NCI-H524 (cell line): ENCODE measurements at regions not wholly inside any gene's neighbourhood (a gene's known extent, or its start where the extent isn't known, plus 50 kb on each side); places are given as distances from the start of the nearest gene placed in this dataset.

Experiments used
- DNase-seq, 2 experiments: peaks; one replicate each; lab custom pipeline; 2025; lab: John Stamatoyannopoulos, UW

DNA sequence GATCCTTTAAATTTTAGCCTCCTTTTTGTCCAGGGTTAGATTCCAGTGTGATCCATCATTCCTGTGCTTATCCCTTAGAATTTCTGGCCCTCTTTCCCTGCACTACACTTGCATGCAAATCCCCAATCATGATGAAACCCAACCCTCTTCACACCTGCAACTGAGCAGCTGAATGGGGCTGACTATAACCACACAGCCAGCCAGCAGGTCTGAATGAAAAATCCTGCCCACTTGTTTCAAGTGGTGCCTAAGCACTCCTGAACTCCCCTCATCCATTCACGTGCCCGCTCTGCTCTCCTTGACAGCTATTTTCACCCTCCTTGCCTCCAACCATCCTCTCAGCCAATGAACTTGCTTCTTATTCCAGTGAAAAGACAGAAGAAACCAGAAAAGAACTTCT, 80.5 kb upstream of the AFF3 start:
- peak; percentile 9 to 77 for DNase-seq

DNA sequence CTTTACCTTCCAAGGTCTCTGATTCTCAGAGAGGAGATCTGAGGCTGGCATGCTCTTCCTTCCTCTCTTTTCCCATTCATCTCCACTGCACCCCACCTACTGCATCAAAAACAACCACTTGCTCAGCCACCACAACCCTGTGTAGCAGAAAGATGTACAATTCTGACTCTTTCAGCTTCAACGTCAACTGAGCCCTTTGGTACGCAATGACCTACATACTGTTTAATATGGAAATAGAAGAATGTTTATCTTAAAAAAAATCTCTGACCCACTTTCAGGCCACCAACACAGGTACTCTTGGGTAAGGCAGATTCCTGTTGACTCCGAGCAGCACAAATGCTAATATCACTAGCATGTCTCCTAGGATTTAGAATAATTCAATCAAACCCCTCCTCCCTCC, 76.2 kb upstream of the AFF3 start:
- no peak for DNase-seq

DNA sequence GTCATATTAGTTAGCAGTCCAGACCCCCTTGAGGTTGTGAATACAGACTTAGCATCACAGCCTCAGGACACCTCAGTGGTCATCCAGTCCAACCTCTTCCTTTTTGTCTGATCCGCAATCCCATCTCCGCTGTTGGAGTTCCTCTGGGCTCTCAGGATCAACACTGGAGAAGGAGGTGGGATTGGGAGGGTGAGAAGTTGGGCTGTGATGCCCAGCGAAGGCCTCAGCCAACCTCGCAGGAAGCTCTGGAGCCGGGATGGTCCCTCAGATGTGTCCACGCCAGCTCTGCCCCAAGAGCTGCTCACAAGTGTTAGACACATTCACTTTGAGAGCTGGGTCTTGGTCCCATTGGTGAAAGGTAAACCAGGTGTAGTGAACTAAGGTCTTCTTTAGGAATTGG, 74.9 kb upstream of the AFF3 start:
- DNase-seq, result no peak

DNA sequence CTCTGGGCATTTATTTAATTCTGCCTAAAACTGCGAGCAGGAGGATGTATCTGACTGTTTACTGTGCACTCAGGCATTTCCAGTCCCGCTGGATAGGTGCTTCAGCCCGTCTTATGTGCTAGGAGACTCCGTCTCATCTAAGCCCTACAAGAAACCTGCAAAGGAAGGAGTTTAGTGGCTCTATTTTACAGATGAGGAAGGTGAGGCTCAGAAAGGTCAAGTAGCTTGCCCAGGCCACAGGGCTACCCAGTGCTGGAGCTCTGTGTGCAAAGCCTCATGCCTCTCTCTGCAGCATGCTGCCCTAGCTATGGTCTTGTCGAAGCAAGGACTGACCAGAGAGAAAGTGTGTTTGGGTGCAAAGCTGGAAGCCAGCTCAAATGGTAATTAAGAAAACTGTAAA, 73.6 kb upstream of the AFF3 start:
- no peak for DNase-seq

DNA sequence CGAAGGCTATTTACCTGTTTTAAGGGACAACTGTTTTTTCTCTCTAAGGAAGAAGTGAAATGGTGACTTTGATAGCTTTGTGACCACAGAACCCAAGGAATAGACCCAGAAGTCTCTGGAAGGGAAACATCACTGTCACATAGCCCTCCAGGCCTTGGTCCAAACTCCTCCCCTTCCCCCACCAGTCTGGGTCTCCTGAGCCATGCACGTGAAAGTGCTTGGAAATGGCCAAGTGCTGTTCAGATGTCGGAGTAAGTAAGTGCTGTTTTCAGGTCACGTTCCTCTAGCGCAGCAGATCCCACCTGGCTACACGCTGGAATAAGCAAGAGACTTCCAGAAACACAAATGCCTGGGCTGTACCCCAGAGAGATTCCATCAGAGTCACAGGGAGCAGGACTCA, 73.0 kb upstream of the AFF3 start:
- DNase-seq, result no peak

DNA sequence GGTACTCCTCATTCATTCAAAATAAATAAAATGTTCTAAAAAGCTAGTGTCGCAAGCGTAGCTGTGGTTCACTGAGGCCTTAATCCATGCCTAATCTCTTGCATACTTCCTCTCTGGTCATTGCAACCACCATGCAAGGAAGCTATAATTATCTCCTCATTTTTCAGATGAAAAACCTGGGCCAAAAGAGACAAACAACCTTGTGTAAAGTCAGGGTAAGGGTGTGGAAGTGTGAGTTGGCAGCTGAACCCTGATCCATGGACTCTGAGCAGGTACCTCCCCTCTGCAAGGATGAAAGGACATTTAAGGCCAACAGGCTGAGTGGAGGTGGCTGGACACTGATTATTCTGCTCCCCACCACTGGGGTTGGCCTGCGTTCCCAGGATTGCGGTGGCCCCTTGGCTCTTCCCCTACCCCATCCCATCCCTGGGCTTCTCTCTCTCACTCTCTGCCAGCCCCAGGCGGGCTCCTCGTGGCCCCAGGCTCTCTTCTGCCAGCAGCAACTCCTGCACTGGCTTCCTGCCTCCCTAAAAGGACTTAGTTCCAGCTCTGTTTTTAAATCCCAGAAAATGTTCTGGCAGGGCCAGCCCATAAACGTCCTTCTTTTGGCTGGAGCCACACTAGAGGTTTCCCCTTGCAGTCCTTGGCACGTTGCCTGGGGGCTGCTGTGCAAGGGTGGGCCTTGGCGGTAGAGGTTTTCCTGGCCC, 72.0 kb upstream of the AFF3 start:
- DNase-seq, result no peak

DNA sequence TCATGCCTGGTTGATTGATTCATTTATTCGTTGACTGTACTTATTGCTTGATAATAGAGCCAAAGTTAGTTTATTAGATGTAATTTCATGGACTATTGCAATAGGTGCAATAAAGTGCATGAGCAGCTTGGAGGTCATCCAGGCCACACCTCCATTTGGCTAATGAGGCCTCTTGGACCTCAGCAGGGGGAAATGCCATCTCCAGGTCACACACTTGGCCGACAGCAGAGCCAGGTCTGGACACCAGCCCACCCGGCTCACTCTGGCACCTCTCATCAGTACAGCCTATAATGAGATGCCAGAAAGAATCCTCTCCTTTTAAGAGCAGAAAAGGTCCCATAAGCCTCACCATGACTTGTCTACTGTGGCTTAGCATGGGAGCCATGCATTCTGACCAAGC, 71.2 kb upstream of the AFF3 start:
- no peak for DNase-seq

DNA sequence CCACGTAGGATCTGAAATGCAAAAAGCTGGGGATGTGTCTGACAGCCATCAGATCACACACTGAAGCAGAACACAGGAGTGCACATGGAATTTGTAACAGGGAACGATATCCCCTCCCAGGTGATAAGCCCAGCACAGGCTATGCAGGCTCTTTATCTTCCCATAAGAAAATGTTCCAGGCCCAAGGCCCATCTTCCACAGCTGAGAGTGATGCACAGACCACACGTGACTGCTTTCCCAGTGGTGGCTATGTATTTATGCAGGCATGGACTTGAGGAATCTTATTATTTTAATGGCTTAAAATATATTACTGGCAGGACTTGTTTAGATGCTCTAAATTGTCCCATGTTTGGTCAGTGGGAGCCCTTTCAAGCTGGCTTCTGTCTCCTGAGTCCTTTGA, 70.5 kb upstream of the AFF3 start:
- DNase-seq, result no peak

DNA sequence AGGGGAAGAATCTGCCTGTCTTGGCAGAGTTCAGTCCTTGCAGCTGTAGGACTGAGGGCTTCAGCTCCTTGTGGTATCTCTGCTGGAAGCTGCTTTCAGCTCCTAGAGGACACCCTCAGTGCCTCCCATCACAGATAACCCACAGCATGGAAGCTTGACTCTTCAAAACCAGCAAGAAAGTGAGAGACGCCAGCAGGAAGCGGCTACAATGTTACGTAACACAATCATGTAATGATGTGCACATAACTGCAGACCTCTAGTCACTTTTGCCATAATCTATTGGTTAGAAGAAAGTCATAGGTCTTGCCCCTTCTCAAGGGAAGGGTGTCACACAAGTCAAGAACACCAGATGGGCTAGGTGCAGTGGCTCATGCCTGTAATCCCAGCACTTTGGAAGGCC, 69.1 kb upstream of the AFF3 start:
- DNase-seq, result no peak

DNA sequence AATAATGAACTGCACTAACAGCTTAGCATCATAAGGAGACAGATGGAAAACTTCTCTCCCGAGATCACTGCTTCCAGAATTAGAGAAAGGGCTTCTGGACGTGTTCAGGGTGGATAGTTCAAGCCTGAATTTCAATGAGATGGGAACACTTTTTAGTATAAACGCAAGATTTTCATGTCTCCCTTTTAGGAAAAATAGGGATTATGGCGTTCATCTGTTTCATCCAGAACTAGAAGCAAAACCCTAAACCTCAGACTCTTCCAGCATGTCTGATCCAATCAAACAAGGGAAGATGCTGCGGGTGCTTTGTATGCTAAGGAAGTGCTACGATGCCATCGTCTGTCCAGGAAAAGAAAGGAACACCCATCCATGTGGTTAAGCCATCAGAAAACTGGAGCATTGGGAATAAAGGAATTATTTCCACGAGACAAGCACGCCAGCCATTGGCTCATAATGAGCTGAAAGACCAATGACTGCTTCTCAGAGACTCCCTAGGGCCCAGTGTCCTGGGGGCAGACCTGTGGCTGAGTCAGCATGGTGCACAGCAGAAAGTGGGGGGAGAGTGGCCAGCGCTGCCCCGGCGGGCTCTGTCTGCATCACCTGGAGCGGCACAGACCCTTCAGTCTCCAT, 65.9 kb upstream of the AFF3 start:
- DNase-seq, result peak; percentile 57 to 71

DNA sequence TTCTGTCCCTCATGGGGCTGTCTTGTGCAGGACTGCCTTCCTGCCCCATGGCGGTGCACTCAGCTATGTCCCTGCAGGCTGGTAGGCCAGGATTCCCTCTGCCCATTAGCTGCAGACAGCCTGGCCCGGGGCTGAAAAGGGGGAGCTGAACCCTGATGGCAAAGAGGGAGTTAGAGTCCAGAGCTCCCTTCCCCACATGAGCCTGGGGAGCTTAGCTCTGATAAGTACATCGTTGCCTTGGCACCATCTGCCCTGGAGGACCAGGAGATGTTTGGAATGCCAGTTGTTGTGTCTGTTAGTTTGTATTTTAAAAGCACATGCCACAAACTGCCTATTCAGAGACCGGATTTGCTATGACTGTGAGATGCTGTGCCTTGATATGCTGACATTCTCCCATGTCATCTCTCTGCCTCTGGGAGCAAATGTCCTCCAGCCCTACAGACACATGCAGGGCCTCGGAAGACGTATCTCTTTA, 65.1 kb upstream of the AFF3 start:
- peak; percentile 82 for DNase-seq

DNA sequence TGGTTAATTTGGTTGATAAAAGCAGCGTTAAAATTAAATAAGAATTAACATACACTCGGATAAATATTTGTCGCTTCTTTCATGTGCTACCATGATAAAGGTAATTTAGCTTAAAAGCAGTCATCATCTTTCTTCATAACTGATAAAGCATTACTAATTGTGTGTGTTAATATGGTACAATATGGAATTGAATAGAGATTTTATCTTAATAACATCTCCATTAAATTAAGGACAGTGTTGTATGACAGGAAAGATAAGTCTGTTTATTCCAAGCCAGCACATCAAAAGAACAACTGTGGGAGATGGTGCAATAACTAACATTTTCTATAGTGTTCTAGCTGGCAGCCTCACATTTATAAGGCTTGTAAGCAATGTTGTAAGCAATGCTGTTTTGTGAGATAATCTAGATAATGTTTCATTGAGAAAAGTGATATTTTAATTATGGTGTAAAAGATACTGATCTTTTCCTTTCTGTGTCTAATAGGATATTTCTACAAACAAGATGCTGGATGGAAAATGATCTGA, 64.4 kb upstream of the AFF3 start:
- DNase-seq, result no peak

DNA sequence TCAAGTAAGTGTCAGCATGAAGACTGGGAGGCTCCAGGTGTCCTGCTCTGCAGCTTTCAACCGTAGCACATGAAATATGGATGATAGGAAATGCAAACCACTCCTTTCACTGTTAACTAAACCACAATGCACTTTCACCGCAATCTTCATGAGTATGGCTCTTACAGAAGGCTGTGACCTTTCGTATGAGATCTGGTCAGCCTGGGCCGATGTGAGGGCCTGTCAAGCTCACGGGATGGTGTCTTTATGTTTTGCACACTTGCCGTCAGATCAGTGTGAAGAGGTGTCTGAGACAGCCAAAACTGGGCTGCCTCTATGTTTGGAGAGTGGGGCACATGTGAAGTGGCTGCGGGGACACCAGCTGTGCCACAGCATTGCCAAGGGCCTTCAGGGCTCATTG, 62.8 kb upstream of the AFF3 start:
- no peak for DNase-seq

DNA sequence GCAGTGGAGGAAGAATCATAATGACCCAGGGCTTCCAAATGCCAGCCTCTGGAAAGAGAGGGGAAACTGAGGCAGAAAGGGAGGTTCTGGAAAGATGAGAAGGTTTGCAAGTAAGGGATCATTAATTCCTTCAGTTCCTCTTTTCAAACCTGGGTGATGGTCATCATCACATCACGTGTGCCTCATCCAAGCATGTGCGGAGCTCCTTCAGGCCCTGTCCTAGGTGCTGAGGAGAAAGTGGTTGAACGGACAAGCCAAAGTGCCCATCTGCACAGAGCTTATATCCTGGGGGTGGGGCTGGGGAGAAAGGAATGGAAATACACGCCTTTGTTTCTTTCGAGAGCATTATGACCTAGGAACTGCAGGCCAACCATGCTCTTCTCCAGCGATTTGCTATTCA, 60.2 kb upstream of the AFF3 start:
- no peak for DNase-seq

DNA sequence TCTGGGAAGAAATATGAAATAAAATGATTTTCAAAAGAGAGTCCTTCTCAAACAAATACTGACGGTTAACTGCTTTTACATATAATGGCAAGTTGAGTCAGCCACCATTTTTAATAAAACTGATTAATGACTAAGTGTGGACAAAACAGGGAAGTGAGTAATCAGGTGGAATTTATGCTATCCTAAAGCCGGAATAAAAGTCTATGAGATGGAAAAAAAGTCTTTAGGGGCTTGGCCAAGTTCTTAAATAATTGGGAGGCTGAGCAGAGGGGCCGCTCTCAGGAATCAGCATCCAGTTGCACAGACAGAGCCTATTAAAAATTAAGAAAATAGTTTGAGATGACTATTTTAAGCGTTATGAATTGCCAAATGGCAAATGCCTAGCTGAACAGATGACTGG, 58.6 kb upstream of the AFF3 start:
- no peak for DNase-seq

DNA sequence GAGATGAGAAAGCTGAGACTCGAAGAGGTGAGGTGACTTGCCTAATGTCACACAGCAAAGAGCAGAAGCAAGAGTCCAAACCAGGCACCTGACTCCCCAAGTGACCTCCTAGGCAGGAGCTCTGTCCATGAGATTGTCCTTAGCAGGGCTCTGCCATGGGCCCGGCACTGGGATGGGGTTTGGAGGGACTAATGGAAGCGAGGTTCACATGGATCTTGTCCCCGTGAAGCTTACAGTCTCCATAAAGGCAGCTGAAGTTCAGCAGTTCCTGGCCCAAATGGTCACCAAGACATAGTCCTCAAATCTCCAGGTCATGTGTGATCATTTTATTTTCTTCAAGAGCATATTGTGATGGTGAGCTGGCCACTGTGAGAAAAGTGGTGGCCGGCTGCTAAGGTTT, 57.0 kb upstream of the AFF3 start:
- no peak for DNase-seq

DNA sequence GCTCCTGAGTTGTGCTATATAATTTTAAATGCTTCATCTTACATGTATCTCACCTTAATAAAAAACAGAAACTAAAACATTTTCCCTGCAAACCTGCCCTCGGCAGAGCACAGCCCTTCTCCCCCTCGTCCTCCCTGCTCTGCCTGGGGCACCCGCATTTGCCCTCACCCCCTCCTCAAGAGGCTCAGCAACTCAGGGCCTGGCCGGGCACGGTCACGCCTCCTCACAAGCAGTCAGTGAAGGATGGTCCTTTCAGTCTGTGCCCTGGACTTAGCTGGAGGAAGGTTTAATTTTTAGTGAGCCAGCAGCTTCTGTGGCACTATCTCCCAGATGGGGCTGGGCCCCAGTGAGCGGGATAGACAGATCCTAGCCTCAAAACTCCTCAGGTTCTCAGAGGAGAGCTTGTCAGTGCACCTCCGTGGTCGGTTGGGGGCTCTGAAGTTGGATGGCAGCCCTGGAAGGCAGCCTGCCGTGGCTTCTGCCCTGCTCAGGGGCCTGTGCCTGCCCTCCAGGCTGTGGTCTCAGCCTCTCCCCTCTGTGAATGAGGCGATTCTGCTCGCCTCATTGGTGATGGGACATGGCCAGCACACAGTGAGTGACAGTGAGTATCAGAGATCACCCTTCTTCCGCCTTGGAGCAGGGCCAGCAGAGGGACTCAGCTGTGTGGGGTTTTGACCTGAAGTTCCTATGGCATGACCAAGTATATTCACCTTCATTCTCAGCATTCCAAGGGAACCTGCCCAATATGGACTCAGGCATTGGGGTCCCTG, 56.3 kb upstream of the AFF3 start:
- no peak for DNase-seq

DNA sequence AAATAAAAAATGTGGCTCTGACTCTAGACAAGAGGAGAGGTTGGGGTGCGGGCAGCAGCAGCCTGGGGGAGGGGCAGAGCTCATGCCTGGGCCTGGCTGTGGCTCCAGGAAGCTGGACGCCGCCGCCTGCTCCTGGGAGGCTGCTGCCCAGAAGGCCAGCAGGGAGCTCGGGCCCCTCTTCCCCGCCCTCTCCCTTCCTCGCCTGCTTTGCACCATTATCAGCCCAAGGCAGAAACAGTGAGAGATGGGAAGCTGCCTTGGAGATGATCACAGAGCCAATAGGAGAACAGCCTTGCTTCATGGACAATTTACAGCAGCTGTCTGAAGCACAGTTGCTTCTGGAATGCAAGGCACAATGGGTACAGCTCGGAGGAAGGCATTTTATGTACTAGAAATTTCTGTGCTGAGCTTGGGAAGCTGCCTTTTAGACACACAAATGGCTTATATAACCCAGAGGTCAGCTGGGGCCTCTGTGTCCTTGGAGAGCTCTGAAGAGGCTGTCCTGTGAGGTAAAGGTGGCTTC, 55.3 kb upstream of the AFF3 start:
- no peak for DNase-seq

DNA sequence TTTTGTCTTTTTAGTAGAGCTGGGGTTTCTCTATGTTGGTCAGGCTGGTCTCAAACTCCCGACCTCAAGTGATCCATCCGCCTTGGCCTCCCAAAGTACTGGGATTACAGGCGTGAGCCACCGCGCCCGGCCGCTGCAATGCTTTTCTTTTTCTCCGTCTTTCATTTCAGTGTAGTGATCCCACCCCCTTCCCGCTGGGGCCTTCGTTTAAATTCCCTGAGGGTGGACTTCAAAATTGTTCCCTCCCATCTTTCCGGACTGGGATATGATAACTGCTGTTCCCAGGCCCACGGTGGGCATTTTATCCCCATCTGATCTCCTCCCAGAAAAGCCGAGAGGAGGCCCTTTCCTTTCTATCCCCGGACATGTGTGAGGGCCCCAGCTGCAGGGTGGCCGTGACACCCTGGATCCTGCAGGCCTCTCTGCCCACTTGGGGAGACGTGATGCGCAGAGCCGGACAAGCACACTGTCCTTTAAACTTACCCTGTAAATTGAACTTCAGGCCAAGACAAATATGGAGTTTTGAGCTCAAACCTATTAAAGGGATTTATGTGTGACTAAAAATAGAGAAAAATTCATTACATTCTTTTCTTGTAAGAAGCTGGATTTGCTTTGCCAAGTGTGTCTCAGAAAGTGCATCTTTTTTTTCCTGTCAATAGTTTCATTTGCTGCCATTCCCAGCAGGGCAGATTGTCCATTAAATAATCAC, 54.5 kb upstream of the AFF3 start:
- no peak for DNase-seq

DNA sequence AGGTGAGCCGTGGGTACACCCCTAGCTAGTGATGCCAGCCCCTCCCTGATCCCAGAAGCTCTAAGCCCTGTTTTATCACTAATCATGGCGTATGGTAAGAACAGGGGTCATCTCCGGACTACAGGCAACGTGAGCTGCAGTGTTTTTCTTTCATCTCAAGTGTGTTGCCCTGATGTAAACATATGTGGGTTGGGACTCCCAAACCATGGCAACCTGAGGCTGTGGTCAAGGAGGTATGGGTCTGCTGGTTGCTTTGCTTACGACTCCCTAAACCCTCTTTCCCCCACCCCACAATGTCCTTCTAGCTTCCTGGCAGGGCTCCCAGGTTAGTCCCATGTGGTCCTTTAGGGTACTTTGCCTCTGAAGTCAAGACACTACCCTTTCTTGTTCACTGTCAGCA, 53.6 kb upstream of the AFF3 start:
- no peak for DNase-seq

DNA sequence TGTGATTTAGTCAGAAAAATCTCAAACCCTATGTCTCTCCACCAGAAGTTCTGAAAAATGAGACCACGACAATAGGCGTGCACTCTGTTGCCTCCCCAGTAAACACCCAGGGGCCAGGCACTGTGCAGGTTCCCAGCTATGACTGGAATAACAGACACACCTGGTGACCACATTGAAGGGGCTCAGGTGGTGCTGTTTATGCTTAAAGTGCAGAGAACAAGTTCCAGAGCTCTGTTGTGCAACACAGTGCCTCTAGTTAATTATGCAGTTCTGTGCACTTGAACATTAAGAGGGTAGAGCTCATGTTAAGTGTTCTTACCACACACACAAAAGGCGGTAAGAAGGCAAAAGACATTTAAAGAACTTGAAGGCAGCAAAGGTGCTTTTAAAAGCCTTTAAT, 52.6 kb upstream of the AFF3 start:
- peak; percentile 11 to 55 for DNase-seq

DNA sequence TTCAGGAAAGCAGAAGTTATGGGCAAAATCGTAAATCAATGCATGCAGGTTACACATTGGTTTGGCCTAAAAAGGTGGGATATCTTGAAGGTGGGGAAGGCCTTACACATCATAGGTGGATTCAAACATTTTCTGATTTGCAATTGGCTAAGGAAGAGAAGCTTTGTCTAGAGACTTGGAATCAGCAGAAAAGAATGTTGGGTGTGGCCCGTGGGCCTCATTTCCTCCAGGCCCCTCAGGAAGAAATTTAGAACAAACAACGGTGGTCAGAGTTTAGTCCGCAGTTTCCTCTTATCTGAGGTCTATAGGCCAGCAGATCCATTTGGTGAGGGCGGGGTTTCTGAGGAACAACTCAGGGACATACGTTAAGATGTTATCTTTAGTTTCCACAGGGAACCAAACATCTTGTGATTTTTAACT, 50.9 kb upstream of the AFF3 start:
- DNase-seq, result no peak
